Fibroblast of lung (primary cell): ENCODE measurements at regions not wholly inside any gene's neighbourhood (a gene's known extent, or its start where the extent isn't known, plus 50 kb on each side); places are given as distances from the start of the nearest gene placed in this dataset.

Experiments used
- EZH2 ChIP-seq: IDR thresholded peaks from 2 replicates; pipeline ENCODE4 v1.5.1; 2012; ENCODE audit warnings: low read length, control low read depth, mild to moderate bottlenecking; ENCODE audit errors: missing control alignments
- TF ChIP-seq, protein P1 (sequence below), 2 donors: IDR thresholded peaks in 1 of 2; conservative IDR thresholded peaks in 1 of 2; 1 replicate in 1 of 2; 2 replicates in 1 of 2; pipeline ENCODE4 v1.5.1; 2011 to 2012; ENCODE audit warnings: low read length in 2 of 2, control low read depth in 1 of 2, inconsistent platforms in 1 of 2, low read depth in 1 of 2, mild to moderate bottlenecking in 1 of 2

DNA sequence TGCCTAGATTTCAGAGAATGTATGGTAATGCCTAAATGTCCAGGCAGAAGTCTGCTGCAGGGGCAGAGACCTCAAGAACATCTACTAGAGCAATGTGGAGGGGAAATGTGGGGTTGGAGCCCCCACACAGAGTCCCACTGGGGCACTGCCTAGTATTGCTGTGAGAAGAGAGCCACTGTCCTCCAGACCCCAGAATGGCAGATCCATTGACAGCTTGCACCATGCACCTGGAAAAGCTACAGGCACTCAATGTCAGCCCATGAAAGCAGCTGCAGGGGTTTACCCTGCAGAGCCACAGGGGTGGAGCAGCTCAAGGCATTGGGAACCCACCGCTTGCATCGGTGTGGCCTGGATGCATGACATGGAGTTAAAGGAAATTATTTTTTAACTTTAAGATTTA lies 314.1 kb downstream of the CYRIA start:
- TF ChIP-seq, protein P1, sequence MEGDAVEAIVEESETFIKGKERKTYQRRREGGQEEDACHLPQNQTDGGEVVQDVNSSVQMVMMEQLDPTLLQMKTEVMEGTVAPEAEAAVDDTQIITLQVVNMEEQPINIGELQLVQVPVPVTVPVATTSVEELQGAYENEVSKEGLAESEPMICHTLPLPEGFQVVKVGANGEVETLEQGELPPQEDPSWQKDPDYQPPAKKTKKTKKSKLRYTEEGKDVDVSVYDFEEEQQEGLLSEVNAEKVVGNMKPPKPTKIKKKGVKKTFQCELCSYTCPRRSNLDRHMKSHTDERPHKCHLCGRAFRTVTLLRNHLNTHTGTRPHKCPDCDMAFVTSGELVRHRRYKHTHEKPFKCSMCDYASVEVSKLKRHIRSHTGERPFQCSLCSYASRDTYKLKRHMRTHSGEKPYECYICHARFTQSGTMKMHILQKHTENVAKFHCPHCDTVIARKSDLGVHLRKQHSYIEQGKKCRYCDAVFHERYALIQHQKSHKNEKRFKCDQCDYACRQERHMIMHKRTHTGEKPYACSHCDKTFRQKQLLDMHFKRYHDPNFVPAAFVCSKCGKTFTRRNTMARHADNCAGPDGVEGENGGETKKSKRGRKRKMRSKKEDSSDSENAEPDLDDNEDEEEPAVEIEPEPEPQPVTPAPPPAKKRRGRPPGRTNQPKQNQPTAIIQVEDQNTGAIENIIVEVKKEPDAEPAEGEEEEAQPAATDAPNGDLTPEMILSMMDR (conservative IDR thresholded peaks at IDR 0.05 in 1 of 2, IDR thresholded peaks at IDR 0.05 in 1 of 2; ENCODE audit: low read depth in 1 of 2, low read length in 2 of 2): no peak
- no peak for TF ChIP-seq EZH2
